Esophagus (tissue), 2 donors: ENCODE measurements at regions not wholly inside any gene's neighbourhood (a gene's known extent, or its start where the extent isn't known, plus 50 kb on each side); places are given as distances from the start of the nearest gene placed in this dataset.

Experiments used
- H3K27ac ChIP-seq, 2 donors: one replicate each; pipeline ENCODE4 v1.5.1; 2013; ENCODE audit warnings: low read depth in 2 of 2, mild to moderate bottlenecking in 2 of 2, inconsistent platforms in 1 of 2, low read length in 1 of 2, moderate library complexity in 1 of 2
- H3K27me3 ChIP-seq, 2 donors: one replicate each; pipeline ENCODE4 v1.6.1; 2013; ENCODE audit warnings: low read length in 2 of 2, control low read depth in 1 of 2, mild to moderate bottlenecking in 1 of 2; ENCODE audit not compliant: insufficient read depth in 2 of 2, control insufficient read depth in 1 of 2
- H3K36me3 ChIP-seq, 2 donors: one replicate each; pipeline ENCODE4 v1.6.1; 2013; ENCODE audit warnings: low read length in 1 of 2; ENCODE audit not compliant: control insufficient read depth in 2 of 2, insufficient read depth in 2 of 2
- H3K4me1 ChIP-seq, 2 donors: one replicate each; pipeline ENCODE4 v1.6.1; 2013; ENCODE audit warnings: low read length in 1 of 2; ENCODE audit not compliant: control insufficient read depth in 2 of 2, insufficient read depth in 2 of 2
- H3K4me3 ChIP-seq, 2 donors: one replicate each; pipeline ENCODE4 v1.5.1; 2013; ENCODE audit warnings: low read length in 2 of 2, mild to moderate bottlenecking in 2 of 2, low read depth in 1 of 2, moderate library complexity in 1 of 2
- H3K9me3 ChIP-seq, 2 donors: one replicate each; pipeline ENCODE4 v1.6.1; 2013; ENCODE audit warnings: mild to moderate bottlenecking in 2 of 2, low read depth in 1 of 2, low read length in 1 of 2, moderate library complexity in 1 of 2; ENCODE audit not compliant: control insufficient read depth in 2 of 2, insufficient read depth in 1 of 2
- WGBS, 2 donors: extraction: QIAGEN DNeasy Blood & Tissue Kit; methylation state at CpG; one replicate each; pipeline ENCODE4 v1.1.7; 2013; 5-methylcytosine and 5-hydroxymethylcytosine counted together
- donor health status: healthy with polysubstance abuse.
- donor health status: Bipolar disorder and iron deficiency.

DNA sequence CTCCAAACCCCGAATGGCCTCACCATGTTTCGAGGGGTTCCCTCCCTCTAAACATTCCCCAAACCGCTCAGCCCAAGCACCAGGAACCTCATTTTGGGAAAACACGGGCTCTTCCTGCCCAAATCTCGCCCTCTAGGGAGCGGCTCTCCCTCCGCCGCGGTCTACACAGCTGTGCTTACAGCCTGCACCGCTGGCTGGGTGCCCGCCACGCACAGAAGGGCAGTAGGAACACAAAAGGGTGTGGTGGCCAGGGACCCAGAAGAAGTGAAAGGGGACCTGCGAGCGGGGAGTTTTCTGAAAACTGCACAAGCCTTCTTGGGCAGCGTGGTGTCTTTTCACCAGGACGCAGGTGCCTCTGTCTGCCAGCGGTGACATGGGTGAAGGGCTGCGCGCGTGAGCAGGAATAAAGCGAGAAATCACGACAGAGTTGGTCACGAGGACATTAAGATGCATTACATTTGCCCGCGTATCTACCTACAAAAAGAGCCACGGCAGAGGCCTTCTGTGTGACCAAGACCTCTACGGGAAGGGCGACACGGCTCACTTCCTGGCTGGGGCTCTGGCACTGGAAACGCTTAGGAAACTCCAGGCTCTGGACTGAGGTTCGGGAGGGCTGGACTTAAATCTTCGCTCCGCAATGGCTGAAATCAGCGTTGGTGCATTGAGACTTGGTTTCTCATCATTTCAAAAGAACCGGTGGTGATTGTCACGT is 171.7 kb downstream of the LSM5 start:
- no peaks in the 10 kb centered on the region for H3K27me3 ChIP-seq
- H3K4me1 ChIP-seq, result no peaks in the 10 kb centered on the region
- H3K36me3 ChIP-seq, result no peaks in the 10 kb centered on the region
- 25 to 30% methylated on average over 36 of the region's 36 CpGs for WGBS, 2 donors
- no peak overlapping the region for H3K27ac ChIP-seq
- H3K9me3 ChIP-seq, result no peaks in the 10 kb centered on the region
- peak overlapping the region; percentile 8 to 31 for H3K4me3 ChIP-seq

- no peak overlapping the region for H3K4me3 ChIP-seq
- no peaks in the 10 kb centered on the region for H3K9me3 ChIP-seq
- H3K36me3 ChIP-seq, result no peaks in the 10 kb centered on the region
- no peak overlapping the region for H3K27ac ChIP-seq
- no peaks in the 10 kb centered on the region for H3K27me3 ChIP-seq
- WGBS, 2 donors, result 60 to 68% methylated on average over 4 of the region's 4 CpGs
- H3K4me1 ChIP-seq, result no peaks in the 10 kb centered on the region
These were observed 173.3 kb downstream of the LSM5 start for GRCh38 chr7:32316839-32317238.

DNA sequence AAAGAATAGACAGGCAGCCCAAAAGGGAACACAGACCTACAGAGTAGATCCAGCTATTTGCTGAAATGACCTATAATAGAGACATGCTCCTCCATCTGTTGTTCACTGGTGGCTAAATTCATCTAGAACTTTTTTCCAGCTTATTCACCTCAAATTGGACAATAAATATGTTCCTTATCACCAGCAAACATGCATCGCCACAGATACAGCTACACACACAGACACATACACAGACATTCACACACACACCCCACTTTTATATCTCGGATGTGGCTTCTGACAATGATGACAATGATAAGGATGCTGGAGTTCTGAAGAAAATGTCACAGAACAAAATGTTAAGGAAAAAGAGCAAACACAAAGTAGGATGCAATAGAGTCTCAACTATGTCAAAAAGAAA is 175.4 kb downstream of the LSM5 start:
- H3K4me1 ChIP-seq, result no peaks in the 10 kb centered on the region
- H3K36me3 ChIP-seq, result no peaks in the 10 kb centered on the region
- 78 to 91% methylated on average over 2 of the region's 2 CpGs for WGBS, 2 donors
- no peak overlapping the region for H3K4me3 ChIP-seq
- H3K9me3 ChIP-seq, result no peaks in the 10 kb centered on the region
- no peaks in the 10 kb centered on the region for H3K27me3 ChIP-seq
- no peak overlapping the region for H3K27ac ChIP-seq

- peaks cover 4 to 6% of the 10 kb centered on the region in 2 donors for H3K27me3 ChIP-seq
- no peaks in the 10 kb centered on the region for H3K36me3 ChIP-seq
- 74 to 83% methylated on average over 3 of the region's 3 CpGs for WGBS, 2 donors
- H3K9me3 ChIP-seq, result no peaks in the 10 kb centered on the region
- H3K4me3 ChIP-seq, result no peak overlapping the region
- H3K4me1 ChIP-seq, result peaks cover 0 to 7% of the 10 kb centered on the region in 2 donors
- H3K27ac ChIP-seq, result no peak overlapping the region
These were observed 188.8 kb downstream of the LSM5 start for GRCh38 chr7:32301427-32301826.

GRCh38 chr7:32299133-32299702 is 191.0 kb downstream of the LSM5 start:
- peak overlapping the region; percentile 42 to 50 for H3K4me3 ChIP-seq
- H3K27me3 ChIP-seq, result peaks cover 4 to 6% of the 10 kb centered on the region in 2 donors
- no peaks in the 10 kb centered on the region for H3K36me3 ChIP-seq
- WGBS, 2 donors, result 23 to 26% methylated on average over 17 of the region's 17 CpGs
- H3K27ac ChIP-seq, result no peak overlapping the region
- peaks cover 0 to 7% of the 10 kb centered on the region in 2 donors for H3K4me1 ChIP-seq
- H3K9me3 ChIP-seq, result no peaks in the 10 kb centered on the region

DNA sequence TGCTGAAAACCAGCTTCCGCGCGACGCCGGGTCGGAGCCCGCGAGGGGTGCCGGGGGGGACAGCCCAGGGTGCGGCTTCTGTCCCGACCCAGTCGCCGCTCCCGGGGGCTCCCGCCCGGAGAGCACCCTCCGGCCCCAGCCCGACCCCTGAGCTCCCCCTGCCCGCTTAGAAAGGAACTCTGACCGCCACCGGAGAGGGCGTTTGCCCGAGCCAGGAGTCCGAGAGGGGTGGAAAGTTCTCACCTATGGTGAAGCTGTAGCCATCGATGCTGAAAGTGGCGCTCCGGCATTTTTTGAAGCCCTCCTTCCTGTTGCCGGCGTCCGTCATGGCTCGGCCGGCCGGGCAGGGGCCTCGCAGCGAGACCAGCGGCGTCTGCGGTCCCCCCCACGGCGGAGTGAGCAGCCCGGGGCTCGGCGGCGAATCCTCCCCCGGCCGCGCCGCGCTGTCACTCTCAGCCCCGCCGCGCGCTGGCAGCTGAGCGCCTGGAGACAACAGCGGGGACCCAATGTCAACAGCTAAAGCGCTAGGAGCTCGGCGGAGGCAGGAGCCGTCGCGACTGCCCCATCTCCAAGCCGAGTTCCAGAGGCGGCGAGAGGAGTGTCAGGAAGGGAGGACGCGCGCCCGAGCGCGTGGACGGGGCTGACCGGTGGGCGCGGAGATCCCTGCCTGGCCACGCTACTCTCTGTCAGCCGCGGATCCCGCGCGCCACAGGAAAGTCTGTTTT is 191.6 kb downstream of the LSM5 start:
- H3K27me3 ChIP-seq, result peaks cover 4 to 6% of the 10 kb centered on the region in 2 donors
- H3K27ac ChIP-seq, result no peak overlapping the region
- H3K4me1 ChIP-seq, result peaks cover 0 to 7% of the 10 kb centered on the region in 2 donors
- no peaks in the 10 kb centered on the region for H3K9me3 ChIP-seq
- 2 to 5% methylated on average over 71 to 80 of the region's 80 CpGs for WGBS, 2 donors
- H3K4me3 ChIP-seq, result peak overlapping the region; percentile 42 to 50
- no peaks in the 10 kb centered on the region for H3K36me3 ChIP-seq

GRCh38 chr7:32293833-32294232 is 196.3 kb downstream of the LSM5 start:
- Histone ChIP-seq H3K27ac (no peak overlapping the region), H3K9me3 (no peaks in the 10 kb centered on the region), H3K27me3 (peaks cover 3 to 4% of the 10 kb centered on the region in 2 donors), H3K4me1 (peaks cover 0 to 5% of the 10 kb centered on the region in 2 donors), H3K36me3 (no peaks in the 10 kb centered on the region), H3K4me3 (no peak overlapping the region)
- 59 to 64% methylated on average over 5 of the region's 5 CpGs for whole genome bisulfite sequencing, 2 donors

DNA sequence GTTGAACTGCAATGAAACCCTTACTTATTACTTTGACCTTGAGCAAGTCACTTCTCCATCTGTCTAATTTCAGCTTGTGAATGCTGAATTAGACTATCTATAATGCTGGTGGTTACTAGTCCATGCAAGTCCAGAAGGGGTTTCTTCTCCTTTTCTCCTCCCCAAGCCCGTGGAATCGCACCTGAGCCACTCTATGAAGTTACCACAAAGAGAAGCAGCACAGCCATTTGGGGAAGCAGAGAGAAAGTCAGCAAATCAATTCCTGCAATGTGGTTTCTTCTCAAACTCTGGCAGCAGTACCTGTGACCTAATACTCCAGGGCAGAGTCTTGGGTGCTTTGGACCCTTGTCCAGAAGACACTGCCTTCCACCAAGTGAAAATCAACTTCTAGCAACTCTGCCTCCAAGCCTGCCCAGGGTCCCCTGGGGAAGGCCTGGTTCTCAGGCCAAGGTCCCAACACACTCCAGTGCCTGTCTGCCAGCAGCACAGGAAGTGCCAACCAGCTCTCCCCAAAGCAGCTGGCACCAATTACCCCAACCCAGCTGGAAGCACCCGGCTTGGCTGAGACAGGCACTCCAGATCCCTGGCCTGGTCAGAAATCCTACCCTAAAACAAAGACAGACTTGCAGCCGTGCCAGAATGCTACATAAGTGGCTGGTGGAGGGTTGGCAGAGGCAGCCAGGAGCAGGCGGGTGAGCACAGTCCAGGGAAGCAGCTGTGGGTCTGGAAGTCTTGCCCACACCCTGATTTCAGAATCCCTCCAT is 200.3 kb downstream of the LSM5 start:
- Histone ChIP-seq H3K4me3 (no peak overlapping the region), H3K36me3 (no peaks in the 10 kb centered on the region), H3K9me3 (no peaks in the 10 kb centered on the region), H3K4me1 (no peaks in the 10 kb centered on the region), H3K27ac (no peak overlapping the region), H3K27me3 (no peaks in the 10 kb centered on the region)
- WGBS, 2 donors, result 54 to 58% methylated on average over 5 of the region's 5 CpGs

GRCh38 chr7:32285698-32286097 is 204.5 kb downstream of the LSM5 start:
- Histone ChIP-seq H3K4me3 (no peak overlapping the region), H3K9me3 (no peaks in the 10 kb centered on the region), H3K4me1 (no peaks in the 10 kb centered on the region), H3K27me3 (no peaks in the 10 kb centered on the region), H3K36me3 (no peaks in the 10 kb centered on the region), H3K27ac (no peak overlapping the region)
- 63 to 69% methylated on average over 2 of the region's 2 CpGs for WGBS, 2 donors
